ENCODE measurements at regions not wholly inside any gene's neighbourhood (a gene's known extent, or its start where the extent isn't known, plus 50 kb on each side); places are given as distances from the start of the nearest gene placed in this dataset.

DNA sequence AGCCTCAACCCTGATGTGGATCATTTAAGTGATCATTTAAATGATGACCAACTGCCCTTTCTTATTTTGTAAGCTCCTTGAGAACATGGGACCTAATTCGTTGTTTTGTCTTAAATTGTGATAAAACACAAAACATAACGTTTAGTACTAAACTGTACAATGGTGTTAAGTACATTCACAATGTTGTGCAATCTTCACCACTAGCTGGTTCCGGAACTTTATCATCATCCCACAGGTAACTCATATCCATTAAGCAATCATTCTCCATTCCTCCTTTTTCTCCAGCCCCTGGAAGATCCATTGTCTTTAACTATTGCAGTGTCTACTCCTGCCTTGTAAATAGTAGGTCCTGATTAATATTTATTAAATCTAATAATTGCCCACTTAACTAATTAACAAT, 460.5 kb upstream of the BRINP1 start:
- Histone ChIP-seq H3K4me1 (ENCODE audit: control insufficient read depth, insufficient read depth, low read length) (no peaks in the 10 kb centered on the region), H3K27ac (ENCODE audit: low read length) (no peak overlapping the region), H3K27me3 (ENCODE audit: control insufficient read depth, insufficient read depth, low read length) (no peaks in the 10 kb centered on the region), H3K4me3 (ENCODE audit: low read depth in 2 of 2, low read length in 2 of 2) (no peak overlapping the region), H3K36me3 (ENCODE audit: control insufficient read depth, insufficient read depth, low read length) (no peaks in the 10 kb centered on the region), H3K9me3 (ENCODE audit: control insufficient read depth, insufficient read depth, low read depth, low read length) (no peaks in the 10 kb centered on the region)
- TF ChIP-seq POLR2AphosphoS5 (IDR thresholded peaks at IDR 0.05; ENCODE audit: low read depth, low read length), result no peak
- TF ChIP-seq TCF7L2 (IDR thresholded peaks at IDR 0.05; ENCODE audit: low read depth, low read length), result no peak
- TF ChIP-seq, protein P1, sequence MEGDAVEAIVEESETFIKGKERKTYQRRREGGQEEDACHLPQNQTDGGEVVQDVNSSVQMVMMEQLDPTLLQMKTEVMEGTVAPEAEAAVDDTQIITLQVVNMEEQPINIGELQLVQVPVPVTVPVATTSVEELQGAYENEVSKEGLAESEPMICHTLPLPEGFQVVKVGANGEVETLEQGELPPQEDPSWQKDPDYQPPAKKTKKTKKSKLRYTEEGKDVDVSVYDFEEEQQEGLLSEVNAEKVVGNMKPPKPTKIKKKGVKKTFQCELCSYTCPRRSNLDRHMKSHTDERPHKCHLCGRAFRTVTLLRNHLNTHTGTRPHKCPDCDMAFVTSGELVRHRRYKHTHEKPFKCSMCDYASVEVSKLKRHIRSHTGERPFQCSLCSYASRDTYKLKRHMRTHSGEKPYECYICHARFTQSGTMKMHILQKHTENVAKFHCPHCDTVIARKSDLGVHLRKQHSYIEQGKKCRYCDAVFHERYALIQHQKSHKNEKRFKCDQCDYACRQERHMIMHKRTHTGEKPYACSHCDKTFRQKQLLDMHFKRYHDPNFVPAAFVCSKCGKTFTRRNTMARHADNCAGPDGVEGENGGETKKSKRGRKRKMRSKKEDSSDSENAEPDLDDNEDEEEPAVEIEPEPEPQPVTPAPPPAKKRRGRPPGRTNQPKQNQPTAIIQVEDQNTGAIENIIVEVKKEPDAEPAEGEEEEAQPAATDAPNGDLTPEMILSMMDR (IDR thresholded peaks at IDR 0.05), result no peak
- intact Hi-C loops (cut with micrococcal nuclease; ENCODE audit: unreplicated experiment), result no loop called here
- ATAC-seq, result no peak
- CTCF ChIA-PET, result no interaction called here
- POLR2A ChIA-PET, result no interaction called here
- no peak for DNase-seq (ENCODE audit: low read depth, low spot score)
- no TSS peak for BruUV-seq (replicated peaks)
- in situ Hi-C loops (cut with HindIII; ENCODE audit: low pct_unique_long_range_greater_than_20kb, low sequenced_read_pairs), result no loop called here

DNA sequence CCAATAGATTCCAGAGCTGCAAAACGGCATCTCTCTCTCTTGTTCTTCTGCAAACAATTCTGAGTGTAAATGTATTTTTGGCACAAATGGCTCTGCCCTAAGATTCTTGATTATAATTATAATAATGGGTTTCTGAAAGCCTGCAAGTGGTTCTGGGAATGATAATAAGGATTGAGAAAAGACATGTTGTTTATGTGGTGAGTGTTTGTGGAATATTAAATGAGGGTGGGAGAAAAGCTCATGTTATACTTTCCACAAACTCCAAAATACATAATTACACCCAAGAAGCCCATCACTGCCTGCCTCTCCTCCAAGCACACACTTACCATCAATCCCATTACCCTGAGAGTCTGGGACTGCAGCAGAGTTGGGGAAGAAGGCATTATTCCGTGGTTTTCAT, 460.0 kb upstream of the BRINP1 start:
- no peak for ATAC-seq
- no TSS peak for BruUV-seq (replicated peaks)
- Histone ChIP-seq H3K4me3 (ENCODE audit: low read depth in 2 of 2, low read length in 2 of 2) (no peak overlapping the region), H3K27ac (ENCODE audit: low read length) (no peak overlapping the region), H3K9me3 (ENCODE audit: control insufficient read depth, insufficient read depth, low read depth, low read length) (no peaks in the 10 kb centered on the region), H3K4me1 (ENCODE audit: control insufficient read depth, insufficient read depth, low read length) (no peaks in the 10 kb centered on the region), H3K27me3 (ENCODE audit: control insufficient read depth, insufficient read depth, low read length) (no peaks in the 10 kb centered on the region), H3K36me3 (ENCODE audit: control insufficient read depth, insufficient read depth, low read length) (no peaks in the 10 kb centered on the region)
- CTCF ChIA-PET, result interaction anchor here (0.6 kb wide), 1 partner anchor 203 kb away, joined by 3 read pairs; no protein-coding TSS in a partner anchor
- POLR2A ChIA-PET, result no interaction called here
- intact Hi-C loops (cut with micrococcal nuclease; ENCODE audit: unreplicated experiment) (no loop called here), in situ Hi-C loops (cut with HindIII; ENCODE audit: low pct_unique_long_range_greater_than_20kb, low sequenced_read_pairs) (no loop called here)
- TF ChIP-seq SIN3A (IDR thresholded peaks at IDR 0.05; ENCODE audit: borderline replicate concordance, insufficient read depth, low read depth, low read length) (no peak), TCF7L2 (IDR thresholded peaks at IDR 0.05; ENCODE audit: low read depth, low read length) (no peak), POLR2AphosphoS5 (IDR thresholded peaks at IDR 0.05; ENCODE audit: low read depth, low read length) (no peak)
- TF ChIP-seq, protein P1 (IDR thresholded peaks at IDR 0.05), result no peak
- TF ChIP-seq, protein P2, sequence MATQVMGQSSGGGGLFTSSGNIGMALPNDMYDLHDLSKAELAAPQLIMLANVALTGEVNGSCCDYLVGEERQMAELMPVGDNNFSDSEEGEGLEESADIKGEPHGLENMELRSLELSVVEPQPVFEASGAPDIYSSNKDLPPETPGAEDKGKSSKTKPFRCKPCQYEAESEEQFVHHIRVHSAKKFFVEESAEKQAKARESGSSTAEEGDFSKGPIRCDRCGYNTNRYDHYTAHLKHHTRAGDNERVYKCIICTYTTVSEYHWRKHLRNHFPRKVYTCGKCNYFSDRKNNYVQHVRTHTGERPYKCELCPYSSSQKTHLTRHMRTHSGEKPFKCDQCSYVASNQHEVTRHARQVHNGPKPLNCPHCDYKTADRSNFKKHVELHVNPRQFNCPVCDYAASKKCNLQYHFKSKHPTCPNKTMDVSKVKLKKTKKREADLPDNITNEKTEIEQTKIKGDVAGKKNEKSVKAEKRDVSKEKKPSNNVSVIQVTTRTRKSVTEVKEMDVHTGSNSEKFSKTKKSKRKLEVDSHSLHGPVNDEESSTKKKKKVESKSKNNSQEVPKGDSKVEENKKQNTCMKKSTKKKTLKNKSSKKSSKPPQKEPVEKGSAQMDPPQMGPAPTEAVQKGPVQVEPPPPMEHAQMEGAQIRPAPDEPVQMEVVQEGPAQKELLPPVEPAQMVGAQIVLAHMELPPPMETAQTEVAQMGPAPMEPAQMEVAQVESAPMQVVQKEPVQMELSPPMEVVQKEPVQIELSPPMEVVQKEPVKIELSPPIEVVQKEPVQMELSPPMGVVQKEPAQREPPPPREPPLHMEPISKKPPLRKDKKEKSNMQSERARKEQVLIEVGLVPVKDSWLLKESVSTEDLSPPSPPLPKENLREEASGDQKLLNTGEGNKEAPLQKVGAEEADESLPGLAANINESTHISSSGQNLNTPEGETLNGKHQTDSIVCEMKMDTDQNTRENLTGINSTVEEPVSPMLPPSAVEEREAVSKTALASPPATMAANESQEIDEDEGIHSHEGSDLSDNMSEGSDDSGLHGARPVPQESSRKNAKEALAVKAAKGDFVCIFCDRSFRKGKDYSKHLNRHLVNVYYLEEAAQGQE (IDR thresholded peaks at IDR 0.05; ENCODE audit: insufficient read depth in 1 of 2, low read depth in 2 of 2, low read length in 1 of 2), result no peak
- DNase-seq (ENCODE audit: low read depth, low spot score), result no peak
